IgD-negative memory B cell (primary cell): ENCODE measurements at regions not wholly inside any gene's neighbourhood (a gene's known extent, or its start where the extent isn't known, plus 50 kb on each side); places are given as distances from the start of the nearest gene placed in this dataset.
A peak's percentile ranks its signal among the peaks of the same experiment; 100 is the strongest.
"Not testable (repeated sequence)": the region's sequence is repeated elsewhere in the genome, so short reads cannot be mapped to it uniquely, and the experiment has no call there.

Experiments
- H3K27ac Mint-ChIP-seq, 3 donors: one replicate each; pipeline ENCODE4 v1.8.0; 2020 to 2022; ENCODE audit warnings: mild to moderate bottlenecking in 3 of 3, mixed read lengths in 3 of 3, moderate library complexity in 1 of 3
- H3K27me3 Mint-ChIP-seq: one replicate; pipeline ENCODE4 v1.8.0; 2021; ENCODE audit warnings: mixed read lengths
- H3K36me3 Mint-ChIP-seq: one replicate; pipeline ENCODE4 v1.8.0; 2020; ENCODE audit warnings: mild to moderate bottlenecking, mixed read lengths
- H3K4me1 Mint-ChIP-seq, 3 donors: one replicate each; pipeline ENCODE4 v1.8.0; 2020 to 2022; ENCODE audit warnings: mixed read lengths in 3 of 3, mild to moderate bottlenecking in 1 of 3
- H3K4me3 Mint-ChIP-seq, 4 donors: one replicate each; pipeline ENCODE4 v1.8.0; 2020 to 2022; ENCODE audit warnings: mild to moderate bottlenecking in 4 of 4, mixed read lengths in 4 of 4, moderate library complexity in 3 of 4
- H3K9me3 Mint-ChIP-seq, 3 donors: one replicate each; pipeline ENCODE4 v1.8.0; 2020 to 2021; ENCODE audit warnings: mixed read lengths in 3 of 3, mild to moderate bottlenecking in 1 of 3

GRCh38 chr3:16023881-16024280, 150.6 kb upstream of the GALNT15 start:
- H3K27ac Mint-ChIP-seq, H3K4me1 Mint-ChIP-seq, H3K4me3 Mint-ChIP-seq, H3K9me3 Mint-ChIP-seq, H3K36me3 Mint-ChIP-seq, H3K27me3 Mint-ChIP-seq: not testable (repeated sequence)

- no peaks in the 10 kb centered on the region for H3K36me3 Mint-ChIP-seq
- H3K27me3 Mint-ChIP-seq, result peaks cover 2% of the 10 kb centered on the region
- H3K27ac Mint-ChIP-seq, result no peak overlapping the region
- H3K9me3 Mint-ChIP-seq, result peaks cover 0 to 4% (median 1%) of the 10 kb centered on the region in 3 donors
- no peak overlapping the region for H3K4me3 Mint-ChIP-seq
- H3K4me1 Mint-ChIP-seq, result no peaks in the 10 kb centered on the region
These were observed 149.9 kb upstream of the GALNT15 start for GRCh38 chr3:16024548-16024947.

DNA sequence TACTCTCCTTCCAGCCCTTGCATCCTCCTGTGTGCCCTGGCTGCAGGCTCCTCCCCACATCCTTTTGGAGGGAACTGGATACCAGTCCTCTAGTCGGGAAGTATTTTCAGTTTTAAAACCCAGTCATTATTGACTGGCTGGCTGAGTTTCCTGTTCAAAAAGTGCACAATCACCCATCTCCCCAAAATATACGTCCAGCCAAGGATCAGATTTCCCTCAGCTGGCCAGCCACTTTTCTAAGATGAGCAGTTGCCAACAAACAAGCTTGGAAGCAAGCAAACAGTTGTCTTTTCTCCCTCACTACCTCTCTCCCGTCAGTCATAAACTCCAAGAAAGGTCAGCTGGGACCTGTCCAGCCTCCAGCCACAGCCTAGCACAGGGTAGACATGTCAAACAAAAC, 147.7 kb upstream of the GALNT15 start:
- Mint-ChIP-seq H3K9me3 (peaks cover 0 to 4% (median 1%) of the 10 kb centered on the region in 3 donors), H3K27ac (no peak overlapping the region), H3K36me3 (peaks cover 2% of the 10 kb centered on the region), H3K27me3 (peaks cover 2% of the 10 kb centered on the region), H3K4me3 (no peak overlapping the region), H3K4me1 (no peaks in the 10 kb centered on the region)

DNA sequence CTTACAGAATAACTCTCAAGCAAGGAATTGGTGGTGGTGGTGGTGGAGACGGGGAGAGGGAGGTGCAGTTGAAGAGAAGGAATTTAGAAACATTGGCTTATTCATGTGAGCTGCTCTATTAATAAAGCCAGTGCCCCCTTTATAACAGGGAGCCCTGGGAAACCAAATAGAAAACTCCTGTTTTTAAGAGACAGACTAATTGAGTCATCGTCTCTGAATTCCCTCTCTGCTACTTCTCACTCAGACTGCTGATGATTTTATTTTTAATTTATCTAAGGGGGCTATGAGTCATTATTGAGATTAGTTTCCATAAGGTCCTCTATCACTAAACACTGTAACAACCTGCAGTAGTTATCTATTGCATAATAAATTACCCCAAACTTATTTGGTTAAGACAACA, 145.9 kb upstream of the GALNT15 start:
- no peak overlapping the region for H3K4me3 Mint-ChIP-seq
- H3K27ac Mint-ChIP-seq, result no peak overlapping the region
- H3K36me3 Mint-ChIP-seq, result peaks cover 2% of the 10 kb centered on the region
- peaks cover 2% of the 10 kb centered on the region for H3K27me3 Mint-ChIP-seq
- no peaks in the 10 kb centered on the region for H3K4me1 Mint-ChIP-seq
- H3K9me3 Mint-ChIP-seq, result peaks cover 0 to 4% (median 1%) of the 10 kb centered on the region in 3 donors

- H3K27me3 Mint-ChIP-seq, result peaks cover 2% of the 10 kb centered on the region
- no peaks in the 10 kb centered on the region for H3K4me1 Mint-ChIP-seq
- no peak overlapping the region for H3K4me3 Mint-ChIP-seq
- H3K27ac Mint-ChIP-seq, result no peak overlapping the region
- peaks cover 0 to 1% (median 0%) of the 10 kb centered on the region in 3 donors for H3K9me3 Mint-ChIP-seq
- peaks cover 2% of the 10 kb centered on the region for H3K36me3 Mint-ChIP-seq
These were observed 144.1 kb upstream of the GALNT15 start for GRCh38 chr3:16030342-16030741.

GRCh38 chr3:16031434-16031833, 143.0 kb upstream of the GALNT15 start:
- no peaks in the 10 kb centered on the region for H3K4me1 Mint-ChIP-seq
- H3K9me3 Mint-ChIP-seq, result no peaks in the 10 kb centered on the region
- H3K27me3 Mint-ChIP-seq, result peaks cover under 1% of the 10 kb centered on the region
- H3K36me3 Mint-ChIP-seq, result peaks cover 2% of the 10 kb centered on the region
- H3K4me3 Mint-ChIP-seq, result no peak overlapping the region
- H3K27ac Mint-ChIP-seq, result no peak overlapping the region

- H3K27me3 Mint-ChIP-seq, result peaks cover 2% of the 10 kb centered on the region
- H3K4me1 Mint-ChIP-seq, result no peaks in the 10 kb centered on the region
- no peak overlapping the region for H3K4me3 Mint-ChIP-seq
- H3K27ac Mint-ChIP-seq, result no peak overlapping the region
- peaks cover 2% of the 10 kb centered on the region for H3K36me3 Mint-ChIP-seq
- H3K9me3 Mint-ChIP-seq, result no peaks in the 10 kb centered on the region
These were observed 140.4 kb upstream of the GALNT15 start for GRCh38 chr3:16033889-16034687.

DNA sequence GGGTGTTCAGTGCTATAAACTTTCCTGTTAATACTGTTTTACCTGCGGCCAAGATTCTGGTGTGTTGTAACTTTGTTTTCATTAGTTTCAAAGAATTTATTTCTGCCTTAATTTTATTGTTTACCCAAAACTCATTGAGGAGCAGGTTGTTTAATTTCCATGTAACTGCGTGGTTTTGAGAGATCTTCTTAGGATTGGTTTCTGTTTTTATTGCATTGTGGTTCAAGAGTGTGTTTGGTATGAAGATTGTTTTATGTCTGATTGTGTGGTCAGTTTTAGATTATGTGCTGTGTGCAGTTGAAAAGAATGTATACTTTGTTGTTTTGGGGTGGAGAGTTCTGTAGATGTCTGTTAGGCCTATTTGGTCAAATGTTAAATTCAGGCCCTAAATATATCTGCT, 133.5 kb upstream of the GALNT15 start:
- Mint-ChIP-seq H3K9me3 (peaks cover 0 to 5% (median 3%) of the 10 kb centered on the region in 3 donors), H3K27me3 (peaks cover 4% of the 10 kb centered on the region), H3K4me3 (no peak overlapping the region), H3K27ac (no peak overlapping the region), H3K36me3 (peaks cover 2% of the 10 kb centered on the region), H3K4me1 (no peaks in the 10 kb centered on the region)

DNA sequence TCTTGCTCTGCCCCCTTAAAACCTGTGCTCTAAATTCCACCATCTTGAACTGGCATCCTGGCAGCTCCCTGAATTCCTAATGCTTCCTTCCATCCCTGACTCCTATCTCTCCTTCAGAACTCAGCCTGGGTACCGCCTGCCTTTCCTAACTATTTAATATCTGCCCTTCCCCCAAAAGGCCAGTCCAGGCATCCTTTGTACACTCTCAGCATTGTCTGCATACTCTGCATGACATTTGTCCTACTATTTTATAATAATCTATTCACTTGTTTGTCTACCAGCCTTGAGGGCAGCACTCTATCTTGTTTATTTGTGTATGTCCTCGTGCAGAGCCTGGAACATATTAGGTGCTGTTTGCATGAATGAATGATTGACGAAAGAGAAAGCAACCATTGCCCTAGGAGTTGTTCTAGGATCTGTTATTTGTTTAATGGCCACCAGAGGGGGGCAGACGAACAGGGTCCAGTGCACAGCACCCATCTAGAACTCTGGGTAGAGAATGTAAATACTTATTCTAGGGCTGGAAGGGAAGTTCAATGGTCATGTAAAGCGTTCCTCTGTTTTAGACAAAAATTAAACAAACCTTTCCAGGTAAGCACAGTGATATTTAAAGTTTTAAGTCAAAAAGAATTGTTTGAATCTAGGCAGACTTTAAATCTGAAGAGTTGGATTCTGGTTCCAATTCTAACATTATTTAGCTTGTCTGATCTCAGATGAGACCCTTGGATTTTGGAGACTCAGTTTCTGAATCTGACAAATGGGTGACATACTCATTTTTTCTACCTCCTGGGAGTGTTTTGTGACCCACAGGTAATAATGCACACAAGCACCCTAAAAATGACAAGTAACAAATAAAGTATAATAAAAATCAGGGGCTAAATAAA, 125.8 kb upstream of the GALNT15 start:
- no peak overlapping the region for H3K27ac Mint-ChIP-seq
- H3K36me3 Mint-ChIP-seq, result no peaks in the 10 kb centered on the region
- no peaks in the 10 kb centered on the region for H3K27me3 Mint-ChIP-seq
- H3K4me1 Mint-ChIP-seq, result peaks cover 0 to 4% (median 0%) of the 10 kb centered on the region in 3 donors
- peak overlapping the region in 1 of 4 donors; percentile 7 for H3K4me3 Mint-ChIP-seq
- no peaks in the 10 kb centered on the region for H3K9me3 Mint-ChIP-seq

DNA sequence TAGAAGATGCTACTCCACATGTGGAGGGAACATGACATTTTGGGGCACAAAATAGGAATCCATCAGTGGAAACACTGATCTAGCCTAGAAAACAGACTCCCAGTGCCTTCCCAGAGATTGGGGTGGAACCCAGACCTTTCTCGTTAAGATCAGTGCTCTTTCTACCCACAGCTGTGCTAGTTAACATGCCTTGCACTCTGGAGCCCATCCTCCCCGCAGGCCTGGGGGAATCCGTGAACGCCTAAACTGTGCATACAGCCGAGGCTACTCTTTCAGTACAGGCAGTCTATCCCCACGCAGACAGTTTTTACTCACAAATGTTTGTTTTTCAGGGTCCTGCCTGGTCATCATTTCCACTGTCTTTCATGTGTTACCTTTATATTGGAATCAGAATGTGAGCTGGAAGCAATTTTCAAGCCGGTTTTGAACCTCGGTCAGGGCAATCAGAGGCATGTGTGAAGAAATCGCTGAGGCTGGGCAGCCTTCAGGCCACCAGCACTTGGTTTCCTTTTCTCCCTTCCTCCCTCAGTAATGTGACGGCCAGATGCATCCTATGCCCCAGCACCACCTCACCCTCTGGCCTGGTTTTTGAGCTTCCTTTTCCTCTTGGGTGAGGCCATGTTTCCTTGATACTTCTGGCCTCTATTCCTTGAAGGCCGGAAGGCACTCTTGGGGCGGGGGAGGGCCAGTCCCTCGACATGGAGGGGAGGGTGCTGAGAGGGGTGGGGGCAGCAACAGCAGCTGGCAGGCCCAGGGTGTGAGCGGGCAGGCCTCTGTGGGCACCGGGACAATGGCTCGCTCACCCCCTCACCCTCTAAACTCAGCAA, 123.6 kb upstream of the GALNT15 start:
- Mint-ChIP-seq H3K36me3 (no peaks in the 10 kb centered on the region), H3K27ac (no peak overlapping the region), H3K4me1 (peaks cover 0 to 4% (median 0%) of the 10 kb centered on the region in 3 donors), H3K9me3 (no peaks in the 10 kb centered on the region), H3K27me3 (no peaks in the 10 kb centered on the region), H3K4me3 (peak overlapping the region in 1 of 4 donors; percentile 20)

DNA sequence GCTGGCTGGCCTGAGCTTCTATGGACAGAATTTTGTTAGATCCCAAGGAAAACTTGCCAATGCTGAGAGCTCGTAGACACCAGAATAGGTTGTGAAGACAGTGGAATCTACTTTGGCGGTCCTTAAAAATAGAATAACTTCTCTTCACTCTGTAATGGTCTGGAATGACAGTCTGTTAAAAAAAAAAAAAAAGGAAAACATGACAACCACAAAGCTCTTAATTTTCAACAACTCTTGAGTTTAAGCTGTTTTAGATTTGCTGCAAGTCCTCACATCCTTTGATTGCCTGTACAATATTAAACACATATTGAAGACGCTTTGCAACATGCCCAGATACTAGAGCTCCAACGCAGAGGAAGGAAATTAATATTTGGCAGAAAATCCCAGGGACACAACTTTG, 122.8 kb upstream of the GALNT15 start:
- no peak overlapping the region for H3K4me3 Mint-ChIP-seq
- peaks cover 0 to 4% (median 0%) of the 10 kb centered on the region in 3 donors for H3K4me1 Mint-ChIP-seq
- no peaks in the 10 kb centered on the region for H3K9me3 Mint-ChIP-seq
- H3K36me3 Mint-ChIP-seq, result no peaks in the 10 kb centered on the region
- H3K27ac Mint-ChIP-seq, result no peak overlapping the region
- no peaks in the 10 kb centered on the region for H3K27me3 Mint-ChIP-seq

DNA sequence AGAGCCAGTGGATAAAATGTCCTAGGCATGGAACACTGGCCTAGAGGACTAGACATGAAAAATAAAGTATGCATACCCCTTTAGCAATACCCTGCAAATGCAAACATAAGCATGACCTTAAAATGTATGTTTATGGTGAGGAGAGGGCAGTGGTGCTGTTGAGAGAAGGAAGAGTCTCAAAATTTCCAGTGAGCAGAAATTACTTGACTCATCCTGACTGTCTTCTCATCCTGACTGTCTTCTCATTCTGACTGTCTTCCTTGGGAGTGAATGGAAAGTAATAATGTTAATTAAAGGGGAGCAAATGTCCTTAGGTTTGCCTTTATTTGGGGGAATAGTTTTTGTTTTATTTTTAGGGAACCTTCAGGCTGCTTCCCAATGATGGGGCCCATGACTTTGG, 121.5 kb upstream of the GALNT15 start:
- Mint-ChIP-seq H3K4me1 (peaks cover 0 to 4% (median 0%) of the 10 kb centered on the region in 3 donors), H3K36me3 (no peaks in the 10 kb centered on the region), H3K27me3 (no peaks in the 10 kb centered on the region), H3K27ac (no peak overlapping the region), H3K4me3 (no peak overlapping the region), H3K9me3 (no peaks in the 10 kb centered on the region)

- H3K27ac Mint-ChIP-seq, result no peak overlapping the region
- H3K9me3 Mint-ChIP-seq, result no peaks in the 10 kb centered on the region
- no peaks in the 10 kb centered on the region for H3K4me1 Mint-ChIP-seq
- H3K4me3 Mint-ChIP-seq, result no peak overlapping the region
- no peaks in the 10 kb centered on the region for H3K36me3 Mint-ChIP-seq
- H3K27me3 Mint-ChIP-seq, result no peaks in the 10 kb centered on the region
These were observed 120.7 kb upstream of the GALNT15 start for GRCh38 chr3:16053794-16054193.

DNA sequence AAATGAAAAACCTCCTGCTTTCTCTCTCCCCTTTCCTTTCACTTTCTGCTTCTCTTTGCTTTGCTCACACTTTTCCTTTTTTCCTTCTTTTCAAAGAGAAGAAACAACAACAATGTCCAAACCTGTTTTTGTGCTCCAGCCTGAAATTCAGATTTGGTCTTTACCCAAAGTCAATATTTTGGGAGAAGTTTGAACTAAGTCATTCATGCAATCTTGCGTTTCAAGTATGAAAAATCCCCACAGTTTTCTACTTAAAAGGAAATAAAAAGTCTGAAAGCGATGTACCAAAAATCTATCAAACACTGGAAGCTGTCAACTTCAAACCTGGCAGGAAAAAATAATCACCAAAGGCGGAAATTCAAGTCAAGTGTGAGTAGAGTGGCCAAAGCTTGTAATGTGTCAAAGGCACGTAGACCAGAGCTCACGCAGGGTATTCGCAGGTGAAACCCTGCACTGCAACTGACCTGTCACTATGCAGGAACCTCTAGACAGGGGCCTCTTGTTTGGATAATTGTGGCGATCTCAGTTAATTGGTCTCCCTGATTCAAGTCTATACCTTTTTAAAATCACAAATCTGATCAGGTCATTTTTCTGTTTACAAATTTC, 118.8 kb upstream of the GALNT15 start:
- H3K27ac Mint-ChIP-seq, result no peak overlapping the region

More for the DNA sequence above, 118.8 kb upstream of the GALNT15 start:
- Mint-ChIP-seq H3K4me1 (no peaks in the 10 kb centered on the region), H3K4me3 (no peak overlapping the region), H3K9me3 (no peaks in the 10 kb centered on the region), H3K36me3 (no peaks in the 10 kb centered on the region), H3K27me3 (peaks cover 3% of the 10 kb centered on the region)
